ENCODE measurements at regions not wholly inside any gene's neighbourhood (a gene's known extent, or its start where the extent isn't known, plus 50 kb on each side); places are given as distances from the start of the nearest gene placed in this dataset.

- no peaks in the 10 kb centered on the region for H3K36me3 ChIP-seq (ENCODE audit: control insufficient read depth, insufficient read depth, low read length)
- POLR2A ChIA-PET: no interaction called here
- H3K27me3 ChIP-seq (ENCODE audit: control insufficient read depth, insufficient read depth, low read length): no peaks in the 10 kb centered on the region
- CTCF ChIA-PET: no interaction called here
- TF ChIP-seq CTCF (IDR thresholded peaks at IDR 0.05; ENCODE audit: insufficient read depth, low read depth, low read length): no peak
- no peak for DNase-seq (ENCODE audit: low read depth)
- no peak overlapping the region for H3K4me3 ChIP-seq (ENCODE audit: low read depth, low read length)
These were observed 419.6 kb downstream of the SOX11 start for GRCh38 chr2:6111781-6112261.

GRCh38 chr2:6113786-6114185 lies 421.6 kb downstream of the SOX11 start:
- no peak for TF ChIP-seq CTCF (IDR thresholded peaks at IDR 0.05; ENCODE audit: insufficient read depth, low read depth, low read length)
- H3K4me3 ChIP-seq (ENCODE audit: low read depth, low read length): no peak overlapping the region
- no peaks in the 10 kb centered on the region for H3K36me3 ChIP-seq (ENCODE audit: control insufficient read depth, insufficient read depth, low read length)
- no peaks in the 10 kb centered on the region for H3K27me3 ChIP-seq (ENCODE audit: control insufficient read depth, insufficient read depth, low read length)
- DNase-seq (ENCODE audit: low read depth): no peak
- POLR2A ChIA-PET: no interaction called here
- CTCF ChIA-PET: no interaction called here

- TF ChIP-seq CTCF (IDR thresholded peaks at IDR 0.05; ENCODE audit: insufficient read depth, low read depth, low read length): no peak
- POLR2A ChIA-PET: no interaction called here
- Histone ChIP-seq H3K4me3 (ENCODE audit: low read depth, low read length) (no peak overlapping the region), H3K27me3 (ENCODE audit: control insufficient read depth, insufficient read depth, low read length) (no peaks in the 10 kb centered on the region), H3K36me3 (ENCODE audit: control insufficient read depth, insufficient read depth, low read length) (no peaks in the 10 kb centered on the region)
- DNase-seq (ENCODE audit: low read depth): no peak
- CTCF ChIA-PET: interaction anchor here (0.5 kb wide), 1 partner anchor 76 kb away, joined by 3 read pairs; no protein-coding TSS in a partner anchor
These were observed 435.5 kb downstream of the SOX11 start for GRCh38 chr2:6127718-6128117.

- no peaks in the 10 kb centered on the region for H3K27me3 ChIP-seq (ENCODE audit: control insufficient read depth, insufficient read depth, low read length)
- ChIA-PET CTCF (no interaction called here), POLR2A (no interaction called here)
- TF ChIP-seq CTCF (IDR thresholded peaks at IDR 0.05; ENCODE audit: insufficient read depth, low read depth, low read length): no peak
- no peaks in the 10 kb centered on the region for H3K36me3 ChIP-seq (ENCODE audit: control insufficient read depth, insufficient read depth, low read length)
- no peak overlapping the region for H3K4me3 ChIP-seq (ENCODE audit: low read depth, low read length)
- no peak for DNase-seq (ENCODE audit: low read depth)
These were observed 447.0 kb downstream of the SOX11 start for GRCh38 chr2:6139142-6139541.

- TF ChIP-seq CTCF (IDR thresholded peaks at IDR 0.05; ENCODE audit: insufficient read depth, low read depth, low read length): no peak
- POLR2A ChIA-PET: no interaction called here
- CTCF ChIA-PET: no interaction called here
- no peaks in the 10 kb centered on the region for H3K36me3 ChIP-seq (ENCODE audit: control insufficient read depth, insufficient read depth, low read length)
- no peaks in the 10 kb centered on the region for H3K27me3 ChIP-seq (ENCODE audit: control insufficient read depth, insufficient read depth, low read length)
- no peak for DNase-seq (ENCODE audit: low read depth)
- H3K4me3 ChIP-seq (ENCODE audit: low read depth, low read length): no peak overlapping the region
These were observed 447.7 kb downstream of the SOX11 start for GRCh38 chr2:6139916-6140315.
